Central memory CD4-positive, alpha-beta T cell (primary cell): ENCODE measurements at regions not wholly inside any gene's neighbourhood (a gene's known extent, or its start where the extent isn't known, plus 50 kb on each side); places are given as distances from the start of the nearest gene placed in this dataset.
"Not testable (repeated sequence)": the region's sequence is repeated elsewhere in the genome, so short reads cannot be mapped to it uniquely, and the experiment has no call there.

ENCODE experiments used
- DNase-seq: peaks from one replicate; pipeline ENCODE4 v3.0.0; 2022

GRCh38 chr1:2851918-2852317 is 50.4 kb upstream of the TTC34 start:
- not testable (repeated sequence) for DNase-seq

DNA sequence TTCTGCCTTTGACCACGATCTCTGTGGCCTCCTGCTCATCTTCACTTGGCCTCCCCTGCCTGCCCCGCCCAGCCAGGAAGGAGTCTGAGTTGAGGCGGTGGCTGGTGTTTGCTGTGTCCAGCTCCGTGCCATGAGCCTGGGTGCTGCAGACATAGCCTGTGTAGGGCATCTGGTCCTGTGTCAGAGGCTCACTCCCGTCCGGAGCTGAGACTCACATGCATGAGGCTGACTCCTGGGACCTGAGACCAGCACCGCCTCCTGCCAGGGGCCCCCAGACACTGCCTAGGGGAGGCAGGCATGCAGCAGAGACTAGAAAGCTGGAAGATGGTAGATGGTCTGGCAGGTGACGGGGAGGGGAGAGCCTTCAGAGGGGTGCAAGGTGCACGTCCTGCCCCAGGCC is 52.2 kb upstream of the TTC34 start:
- DNase-seq: no peak

DNA sequence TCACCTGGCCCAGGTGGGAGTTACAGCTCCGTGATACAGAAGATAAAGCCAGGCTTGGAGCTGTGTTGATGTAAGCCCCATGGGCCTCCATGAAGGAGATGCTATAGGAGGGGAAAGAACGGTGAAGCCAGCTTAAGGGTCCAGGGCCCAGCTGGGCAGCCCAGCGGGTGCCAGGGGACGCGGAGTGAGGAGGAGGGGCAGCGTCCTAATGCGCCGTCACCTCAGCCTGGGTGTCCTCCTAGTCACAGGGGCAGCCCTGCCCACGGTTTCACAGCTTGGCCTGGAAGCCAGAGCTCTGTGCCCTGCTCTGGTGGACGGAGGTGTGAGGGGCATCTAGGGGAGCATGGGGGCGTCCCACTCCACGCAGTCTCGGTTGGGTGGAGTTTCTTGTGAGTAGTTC is 52.7 kb upstream of the TTC34 start:
- no peak for DNase-seq

- DNase-seq: no peak
These were observed 53.1 kb upstream of the TTC34 start for GRCh38 chr1:2854611-2855010.

DNA sequence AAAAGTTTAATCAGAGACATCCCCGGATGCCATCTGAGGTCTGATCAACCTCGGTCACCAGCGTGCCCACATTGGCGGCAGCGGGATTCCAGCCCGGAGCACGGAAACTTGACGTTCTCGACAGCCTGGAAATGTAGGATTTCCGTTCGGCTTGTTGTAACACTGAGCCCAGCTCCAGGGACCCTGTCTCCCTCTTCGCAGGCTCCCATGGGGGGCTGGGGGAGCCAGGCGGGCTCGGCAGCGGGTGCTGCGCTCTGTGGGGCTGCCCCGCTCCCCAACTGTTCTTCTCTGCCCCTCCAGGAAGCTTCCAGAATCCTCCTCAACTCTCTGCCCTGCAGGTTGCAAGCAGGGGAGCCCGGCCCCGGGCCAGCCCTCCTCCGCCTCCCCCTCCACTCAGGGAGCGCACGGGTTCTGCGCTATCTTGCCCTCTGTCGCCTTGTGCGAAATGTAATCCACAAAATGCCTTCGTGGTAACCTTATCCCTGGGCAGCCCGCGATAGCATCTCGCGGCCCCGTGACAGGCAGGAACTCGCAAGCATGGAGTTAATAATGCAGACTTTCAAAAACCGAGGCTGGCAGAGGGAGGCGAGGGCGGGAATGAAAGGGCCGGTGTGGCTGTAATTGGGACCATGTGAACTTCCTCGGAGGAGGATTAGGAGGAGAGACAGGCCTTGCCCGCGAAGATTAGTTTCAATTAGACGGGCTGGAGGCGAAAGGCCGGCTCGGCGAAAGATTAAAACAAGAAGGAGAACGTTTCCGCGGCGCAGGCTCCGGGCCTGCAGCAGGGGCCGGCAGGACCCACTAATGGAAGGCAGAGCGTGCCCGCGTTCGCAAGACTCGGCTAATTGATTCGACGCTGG is 53.9 kb upstream of the TTC34 start:
- no peak for DNase-seq

DNA sequence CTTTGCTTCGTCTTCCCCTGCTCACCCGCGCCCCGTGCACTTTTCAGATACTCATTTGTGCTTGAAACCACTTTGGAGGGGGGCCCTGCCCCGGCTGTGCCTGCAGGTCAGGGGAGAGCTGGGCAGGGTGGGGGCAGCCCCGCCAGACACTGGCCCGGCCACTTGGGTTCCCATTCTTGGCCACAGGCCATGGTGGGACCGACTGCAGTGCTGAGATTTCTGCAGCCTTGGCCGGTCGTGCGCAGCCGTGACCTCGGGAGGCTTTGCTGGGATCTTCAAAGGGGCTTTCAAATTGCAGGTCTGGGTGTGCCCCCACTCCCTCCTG is 54.5 kb upstream of the TTC34 start:
- DNase-seq: no peak

- no peak for DNase-seq
These were observed 55.3 kb upstream of the TTC34 start for GRCh38 chr1:2856676-2857375.

DNA sequence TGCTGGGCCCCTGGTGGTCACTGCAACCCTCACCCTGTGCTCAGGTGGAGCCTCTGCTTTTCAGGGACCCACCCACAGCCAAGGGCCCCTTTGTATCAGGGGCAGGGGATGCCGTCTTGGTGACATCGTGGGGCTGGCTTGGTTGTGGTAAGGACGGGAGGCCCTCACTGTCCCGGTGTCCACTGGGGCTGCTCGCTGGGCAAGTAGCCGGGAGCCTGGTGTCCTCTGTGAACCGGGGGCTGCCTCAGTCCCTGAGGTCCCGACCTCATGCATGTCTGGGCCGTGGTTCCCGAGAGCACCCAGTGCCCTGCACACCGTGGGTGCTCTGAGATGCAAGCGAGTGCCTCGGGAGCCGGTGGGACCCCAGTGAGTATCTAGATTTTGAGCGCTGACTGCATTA is 56.0 kb upstream of the TTC34 start:
- no peak for DNase-seq

- DNase-seq: no peak
These were observed 57.2 kb upstream of the TTC34 start for GRCh38 chr1:2858676-2859075.

DNA sequence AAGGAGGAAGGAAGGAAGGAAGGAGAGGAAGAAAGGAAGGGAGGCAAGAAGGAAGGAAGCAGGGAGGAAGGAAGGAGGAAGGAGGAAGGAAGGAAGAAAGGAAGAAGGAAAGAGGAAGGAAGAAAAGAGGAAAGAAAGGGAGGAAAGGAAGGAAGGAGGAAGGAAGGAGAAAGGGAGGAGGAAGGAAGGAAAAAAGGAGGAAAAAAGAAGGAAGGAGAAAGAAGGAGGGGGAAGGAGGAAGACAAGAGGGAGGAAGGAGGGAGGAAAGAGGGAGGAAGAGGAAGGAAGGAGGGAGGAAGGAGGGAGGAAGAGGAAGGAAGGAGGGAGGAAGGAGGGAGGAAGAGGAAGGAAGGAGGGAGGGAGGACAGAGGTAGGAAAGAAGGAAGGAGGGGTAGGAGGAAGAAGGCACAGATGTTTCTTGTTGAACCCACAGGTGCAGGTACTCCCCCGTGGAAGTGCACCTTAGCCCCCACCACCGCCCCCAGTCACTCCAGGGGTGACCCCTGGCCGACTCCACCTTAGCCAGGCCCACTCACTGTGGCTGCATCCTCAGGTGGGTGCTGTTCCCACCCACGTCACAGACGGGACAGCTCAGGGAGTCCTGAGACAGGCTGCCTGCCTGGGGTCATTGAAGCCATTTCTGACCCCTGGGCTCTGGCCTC is 57.9 kb upstream of the TTC34 start:
- DNase-seq: no peak

DNA sequence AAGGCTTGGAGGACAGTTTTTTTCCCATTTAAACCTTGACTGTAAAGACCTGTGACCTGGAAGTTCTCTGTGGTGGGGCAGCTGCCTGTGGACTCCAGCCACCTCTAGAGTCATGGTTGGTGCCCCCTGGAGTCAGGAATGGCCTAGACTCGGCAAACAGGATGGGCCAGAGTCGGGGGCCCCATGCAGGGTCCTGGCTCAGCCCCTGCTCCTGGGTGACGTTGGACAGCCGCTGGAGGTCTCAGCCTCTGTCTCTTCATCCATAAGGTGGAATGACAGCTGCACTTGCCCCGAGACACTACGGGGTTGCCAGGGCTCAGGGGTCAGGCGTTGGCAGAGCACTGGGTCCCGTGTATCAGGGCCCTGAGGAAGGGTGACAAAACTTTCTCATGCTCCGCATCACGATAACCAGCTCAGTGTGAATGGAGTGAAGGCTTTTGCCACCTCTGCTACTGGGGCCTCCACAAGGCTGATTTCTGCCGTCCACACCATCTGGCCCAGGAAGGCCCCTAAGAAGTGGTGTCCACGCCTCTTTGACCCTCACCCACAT is 58.5 kb upstream of the TTC34 start:
- DNase-seq: no peak

GRCh38 chr1:2860476-2861142 is 59.1 kb upstream of the TTC34 start:
- DNase-seq: no peak

DNA sequence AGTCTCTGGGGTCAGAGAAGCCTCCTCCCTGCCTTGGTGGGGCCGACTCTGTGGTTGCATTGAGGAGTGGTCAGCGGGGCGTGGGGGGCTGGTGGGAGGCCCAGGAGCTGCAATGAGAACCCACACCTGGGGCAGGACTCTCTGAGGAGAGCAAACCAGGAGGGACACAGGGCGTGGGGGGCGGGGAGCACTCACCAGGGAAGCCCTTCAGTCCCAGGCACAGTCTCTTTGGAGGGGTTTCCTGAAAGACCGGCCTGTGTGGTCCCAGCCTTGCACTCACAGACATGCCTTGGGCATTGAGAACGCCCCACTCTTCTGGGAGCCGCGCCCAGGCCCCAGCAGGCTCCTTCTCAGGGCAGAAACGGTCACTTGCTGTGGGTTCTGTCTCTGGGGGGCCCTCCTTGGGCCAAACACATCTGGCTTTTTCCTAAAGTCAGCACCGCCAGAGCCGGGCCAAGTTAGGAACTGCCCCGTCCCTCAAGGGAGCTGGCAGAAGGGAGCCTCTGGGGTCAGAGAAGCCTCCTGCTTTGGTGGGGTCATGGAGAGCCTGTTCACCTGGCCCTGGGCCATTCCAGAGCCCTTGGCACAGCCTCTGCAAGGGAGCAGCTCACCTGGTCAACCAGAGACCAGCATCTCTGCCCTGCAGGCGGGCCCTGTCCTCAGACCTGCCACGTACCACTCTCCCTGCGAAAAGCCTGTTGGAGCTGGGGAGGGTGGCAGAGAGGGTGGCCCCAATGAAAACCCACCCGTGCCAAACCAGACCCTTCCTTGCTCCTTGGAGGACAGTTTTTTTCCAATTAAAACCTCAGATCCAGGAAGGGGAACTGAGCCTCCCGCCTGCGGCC is 59.9 kb upstream of the TTC34 start:
- DNase-seq: no peak

- DNase-seq: no peak
These were observed 60.7 kb upstream of the TTC34 start for GRCh38 chr1:2861988-2862813.

- no peak for DNase-seq
These were observed 61.5 kb upstream of the TTC34 start for GRCh38 chr1:2862814-2863647.

DNA sequence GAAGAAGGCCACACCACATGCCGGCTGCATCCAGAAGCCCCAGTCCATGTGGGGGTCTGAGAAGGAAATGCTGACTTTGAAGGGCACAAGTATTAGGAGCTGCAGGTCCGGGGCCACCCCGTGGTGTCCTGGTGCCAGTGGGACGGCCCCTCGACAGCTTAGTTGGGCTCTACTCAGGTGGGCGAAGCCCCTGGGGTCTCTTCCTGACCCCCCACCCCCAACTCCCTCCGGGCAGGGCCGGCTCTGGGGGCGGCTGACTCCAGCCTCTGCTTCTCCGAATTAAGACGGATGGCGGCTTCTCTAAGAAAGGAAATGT is 62.1 kb upstream of the TTC34 start:
- no peak for DNase-seq

- no peak for DNase-seq
These were observed 62.9 kb upstream of the TTC34 start for GRCh38 chr1:2864203-2864905.

GRCh38 chr1:2865000-2865399 is 63.5 kb upstream of the TTC34 start:
- DNase-seq: no peak

DNA sequence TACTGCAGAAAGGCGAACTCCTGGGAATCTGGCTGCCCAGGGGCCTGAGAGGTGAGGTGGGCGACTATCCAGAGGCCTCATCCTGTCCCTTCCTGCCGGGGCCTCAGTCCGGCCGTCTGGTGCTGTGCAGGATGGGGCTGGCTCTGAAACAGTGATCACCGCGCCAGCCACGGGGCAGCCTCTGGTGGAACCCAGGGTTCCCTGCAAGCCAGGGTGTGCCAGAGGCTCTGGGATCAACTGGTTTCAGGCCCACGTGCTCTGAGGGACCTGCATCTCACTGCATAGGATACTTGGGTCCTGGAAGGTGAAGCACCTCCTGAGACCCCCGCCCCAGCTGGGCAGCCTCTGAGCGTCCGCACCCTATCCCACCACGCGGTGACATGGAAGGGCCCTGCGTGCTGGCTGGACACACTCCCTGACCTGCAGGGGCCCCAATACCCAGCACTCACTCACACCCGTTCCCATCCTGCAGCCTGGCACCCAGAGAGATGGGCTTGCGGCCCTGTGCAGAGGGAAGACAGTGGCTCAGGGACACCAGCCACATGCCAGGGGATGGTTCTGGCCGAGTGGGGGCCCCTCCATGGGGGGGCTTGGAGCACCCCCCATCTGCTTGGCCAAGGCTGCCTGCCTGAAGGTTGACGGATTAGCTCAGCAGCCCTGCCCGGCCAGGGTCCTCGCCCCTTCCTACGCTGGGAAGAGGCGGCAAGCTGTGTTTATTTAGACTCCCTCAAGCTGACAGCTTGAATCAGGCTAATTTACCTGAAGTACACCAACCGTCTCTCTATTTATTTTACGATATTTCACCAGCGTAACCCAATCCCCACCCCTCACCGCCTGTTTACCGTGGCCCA is 64.3 kb upstream of the TTC34 start:
- no peak for DNase-seq
